ENCODE measurements at regions not wholly inside any gene's neighbourhood (a gene's known extent, or its start where the extent isn't known, plus 50 kb on each side); places are given as distances from the start of the nearest gene placed in this dataset.

DNA sequence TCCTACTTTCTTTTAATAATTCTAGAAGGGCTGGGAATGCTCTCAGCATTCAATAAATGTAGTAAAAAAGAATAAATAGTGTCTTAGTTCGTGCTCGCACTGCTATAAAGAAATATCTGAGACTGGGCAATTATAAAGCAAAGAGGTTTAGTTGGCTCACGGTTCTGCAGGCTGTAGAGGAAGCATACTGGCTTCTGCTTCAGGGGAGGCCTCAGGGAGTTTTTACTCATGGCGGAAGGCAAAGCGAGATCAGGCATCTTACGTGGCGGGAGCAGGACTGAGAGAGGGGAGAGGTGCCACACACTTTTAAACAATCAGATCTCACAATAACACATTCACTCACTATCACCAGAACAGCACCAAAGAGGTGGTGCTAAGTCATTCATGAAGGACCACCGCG lies 103.0 kb upstream of the UBE2E2 start:
- no peak overlapping the region for H3K4me3 ChIP-seq
- H3K36me3 ChIP-seq: no peaks in the 10 kb centered on the region
- H3K27ac ChIP-seq: no peak overlapping the region
- no peaks in the 10 kb centered on the region for H3K4me1 ChIP-seq (ENCODE audit: control insufficient read depth in 1 of 2, low read depth in 2 of 2)
- ATAC-seq (ENCODE audit: insufficient number of reproducible peaks, low FRiP score, low read depth) (no peak), DNase-seq (ENCODE audit: low spot score) (no peak)
- TF ChIP-seq, protein P1, sequence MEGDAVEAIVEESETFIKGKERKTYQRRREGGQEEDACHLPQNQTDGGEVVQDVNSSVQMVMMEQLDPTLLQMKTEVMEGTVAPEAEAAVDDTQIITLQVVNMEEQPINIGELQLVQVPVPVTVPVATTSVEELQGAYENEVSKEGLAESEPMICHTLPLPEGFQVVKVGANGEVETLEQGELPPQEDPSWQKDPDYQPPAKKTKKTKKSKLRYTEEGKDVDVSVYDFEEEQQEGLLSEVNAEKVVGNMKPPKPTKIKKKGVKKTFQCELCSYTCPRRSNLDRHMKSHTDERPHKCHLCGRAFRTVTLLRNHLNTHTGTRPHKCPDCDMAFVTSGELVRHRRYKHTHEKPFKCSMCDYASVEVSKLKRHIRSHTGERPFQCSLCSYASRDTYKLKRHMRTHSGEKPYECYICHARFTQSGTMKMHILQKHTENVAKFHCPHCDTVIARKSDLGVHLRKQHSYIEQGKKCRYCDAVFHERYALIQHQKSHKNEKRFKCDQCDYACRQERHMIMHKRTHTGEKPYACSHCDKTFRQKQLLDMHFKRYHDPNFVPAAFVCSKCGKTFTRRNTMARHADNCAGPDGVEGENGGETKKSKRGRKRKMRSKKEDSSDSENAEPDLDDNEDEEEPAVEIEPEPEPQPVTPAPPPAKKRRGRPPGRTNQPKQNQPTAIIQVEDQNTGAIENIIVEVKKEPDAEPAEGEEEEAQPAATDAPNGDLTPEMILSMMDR (IDR thresholded peaks at IDR 0.05): no peak
- H3K27me3 ChIP-seq (replicated peaks; ENCODE audit: insufficient read depth): no peaks in the 10 kb centered on the region
- no peaks in the 10 kb centered on the region for H3K9me3 ChIP-seq

DNA sequence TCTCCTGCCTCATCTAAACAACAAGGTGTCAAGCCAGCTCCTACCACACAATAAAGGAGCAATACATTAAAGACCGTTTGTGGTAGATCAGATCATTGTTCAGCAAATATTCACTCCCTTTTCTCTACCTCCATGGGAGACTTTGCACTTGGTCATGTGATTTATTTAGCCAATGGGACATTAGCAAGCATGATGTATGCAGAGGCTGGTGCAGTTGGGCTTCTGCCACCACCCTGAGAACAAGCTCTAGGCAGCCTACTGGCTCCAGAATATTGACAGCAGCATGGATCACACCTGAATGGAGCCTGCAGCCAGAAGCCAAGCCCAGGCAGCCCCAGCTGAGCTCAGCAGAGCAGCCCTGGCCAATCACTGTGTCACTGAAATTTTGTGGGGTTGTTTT lies 99.4 kb upstream of the UBE2E2 start:
- Histone ChIP-seq H3K27me3 (replicated peaks; ENCODE audit: insufficient read depth) (no peaks in the 10 kb centered on the region), H3K4me3 (no peak overlapping the region), H3K36me3 (no peaks in the 10 kb centered on the region), H3K27ac (no peak overlapping the region), H3K4me1 (ENCODE audit: control insufficient read depth in 1 of 2, low read depth in 2 of 2) (no peaks in the 10 kb centered on the region), H3K9me3 (no peaks in the 10 kb centered on the region)
- no peak for DNase-seq (ENCODE audit: low spot score)
- no peak for ATAC-seq (ENCODE audit: insufficient number of reproducible peaks, low FRiP score, low read depth)
- TF ChIP-seq, protein P1 (IDR thresholded peaks at IDR 0.05): no peak

DNA sequence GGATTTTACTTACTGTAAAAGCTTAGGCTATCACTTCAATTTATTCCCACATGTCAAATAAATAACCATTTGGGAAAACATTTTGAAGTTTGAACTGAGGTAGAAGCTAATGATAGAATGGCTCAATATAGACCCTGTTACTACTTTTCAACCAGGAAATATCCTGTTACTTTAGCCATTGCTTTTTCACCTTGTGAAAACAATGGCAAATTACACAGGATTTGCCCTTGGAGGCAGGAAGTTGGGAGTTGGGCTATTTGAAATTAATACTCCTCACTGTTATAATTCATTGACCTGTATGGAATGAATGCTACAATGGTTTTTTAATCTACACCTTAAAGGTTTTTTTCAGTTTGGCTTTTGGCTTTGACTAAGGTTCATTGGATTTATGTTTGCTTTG lies 98.1 kb upstream of the UBE2E2 start:
- TF ChIP-seq, protein P1 (IDR thresholded peaks at IDR 0.05): no peak
- Histone ChIP-seq H3K36me3 (no peaks in the 10 kb centered on the region), H3K4me3 (no peak overlapping the region), H3K9me3 (no peaks in the 10 kb centered on the region), H3K4me1 (ENCODE audit: control insufficient read depth in 1 of 2, low read depth in 2 of 2) (no peaks in the 10 kb centered on the region), H3K27ac (no peak overlapping the region), H3K27me3 (replicated peaks; ENCODE audit: insufficient read depth) (no peaks in the 10 kb centered on the region)
- ATAC-seq (ENCODE audit: insufficient number of reproducible peaks, low FRiP score, low read depth): no peak
- no peak for DNase-seq (ENCODE audit: low spot score)

DNA sequence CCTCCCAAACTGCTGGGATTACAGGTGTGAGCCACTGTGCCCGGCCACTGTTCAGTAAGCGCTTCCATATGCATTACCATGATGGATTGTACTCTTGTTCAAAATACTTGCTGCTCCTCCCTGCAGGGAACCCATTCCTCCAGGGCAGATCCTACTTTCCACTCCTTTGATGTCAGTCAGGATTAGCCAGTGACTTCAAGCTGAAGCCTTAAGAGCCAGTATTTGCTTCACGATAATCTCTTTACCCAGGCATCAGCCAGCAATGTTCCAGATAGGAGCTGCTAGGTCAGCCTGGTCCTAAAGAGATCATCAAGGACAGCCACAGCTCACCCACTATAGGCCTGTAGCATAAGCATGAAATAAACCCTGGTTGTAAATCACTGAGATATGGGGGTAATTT lies 96.5 kb upstream of the UBE2E2 start:
- no peak overlapping the region for H3K4me3 ChIP-seq
- no peaks in the 10 kb centered on the region for H3K9me3 ChIP-seq
- H3K27ac ChIP-seq: no peak overlapping the region
- ATAC-seq (ENCODE audit: insufficient number of reproducible peaks, low FRiP score, low read depth): no peak
- no peak for DNase-seq (ENCODE audit: low spot score)
- TF ChIP-seq, protein P1 (IDR thresholded peaks at IDR 0.05): no peak
- H3K4me1 ChIP-seq (ENCODE audit: control insufficient read depth in 1 of 2, low read depth in 2 of 2): peaks cover 0 to 6% of the 10 kb centered on the region in 2 donors
- no peaks in the 10 kb centered on the region for H3K27me3 ChIP-seq (replicated peaks; ENCODE audit: insufficient read depth)
- H3K36me3 ChIP-seq: no peaks in the 10 kb centered on the region

DNA sequence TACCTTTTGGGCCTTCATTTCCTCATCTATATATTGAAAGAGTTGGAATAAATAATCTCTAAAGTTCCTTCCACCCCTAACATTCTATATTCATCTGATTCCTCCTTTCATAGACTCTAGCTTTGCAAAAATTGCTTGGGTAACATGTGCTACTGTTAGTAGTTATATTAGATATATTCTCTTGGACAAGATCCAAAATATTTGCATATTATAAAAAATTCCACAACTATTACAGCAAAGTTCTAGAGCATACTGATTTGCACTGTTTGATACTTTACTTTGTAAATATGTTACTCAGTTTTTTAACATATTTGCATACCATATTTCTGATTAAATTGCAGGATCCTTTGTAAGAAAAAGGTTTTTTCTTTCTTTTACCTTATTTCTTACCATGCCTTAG lies 95.9 kb upstream of the UBE2E2 start:
- TF ChIP-seq, protein P1 (IDR thresholded peaks at IDR 0.05): no peak
- ATAC-seq (ENCODE audit: insufficient number of reproducible peaks, low FRiP score, low read depth): no peak

More for the DNA sequence above, 95.9 kb upstream of the UBE2E2 start:
- H3K9me3 ChIP-seq: no peaks in the 10 kb centered on the region
- no peak for DNase-seq (ENCODE audit: low spot score)
- H3K4me3 ChIP-seq: no peak overlapping the region
- H3K4me1 ChIP-seq (ENCODE audit: control insufficient read depth in 1 of 2, low read depth in 2 of 2): peaks cover 0 to 7% of the 10 kb centered on the region in 2 donors
- H3K36me3 ChIP-seq: no peaks in the 10 kb centered on the region
- no peak overlapping the region for H3K27ac ChIP-seq
- H3K27me3 ChIP-seq (replicated peaks; ENCODE audit: insufficient read depth): no peaks in the 10 kb centered on the region

Measured in thoracic aorta (tissue), 2 donors.